Esophagus muscularis mucosa (tissue), 4 donors: ENCODE measurements at regions not wholly inside any gene's neighbourhood (a gene's known extent, or its start where the extent isn't known, plus 50 kb on each side); places are given as distances from the start of the nearest gene placed in this dataset.

ENCODE experiments used
- DNase-seq: peaks from one replicate; pipeline ENCODE4 v3.0.0-alpha.2; 2017; ENCODE audit errors: extremely low spot score
- H3K27ac ChIP-seq, 4 donors: fragments of 200-600 bp; sonication (generic); replicated peaks in 1 of 4; 1 replicate in 3 of 4; 2 replicates in 1 of 4; pipeline ENCODE4 v1.5.1; 2016 to 2019; ENCODE audit warnings: mild to moderate bottlenecking in 1 of 4
- H3K27me3 ChIP-seq, 4 donors: fragments of 200-600 bp; sonication (generic); one replicate each; pipeline versions ENCODE4 v1.5.1 to v1.6.0; 2016 to 2019
- H3K36me3 ChIP-seq, 4 donors: fragments of 200-600 bp; sonication (generic); one replicate each; pipeline ENCODE4 v1.5.1; 2016 to 2019
- H3K4me1 ChIP-seq, 4 donors: fragments of 200-600 bp; sonication (generic); one replicate each; pipeline ENCODE4 v1.5.1; 2016 to 2019
- H3K4me3 ChIP-seq, 4 donors: fragments of 200-600 bp; sonication (generic); 1 replicate in 2 of 4; 2 replicates in 2 of 4; pipeline ENCODE4 v1.5.1; 2016 to 2019; ENCODE audit warnings: mild to moderate bottlenecking in 4 of 4, moderate library complexity in 1 of 4
- H3K9me3 ChIP-seq, 4 donors: fragments of 200-600 bp; sonication (generic); 1 replicate in 3 of 4; 2 replicates in 1 of 4; pipeline ENCODE4 v1.5.1; 2016 to 2019
- EP300 ChIP-seq: sonication (generic); formaldehyde crosslinking; IDR thresholded peaks from one replicate; pipeline ENCODE4 v1.6.1; 2017; ENCODE audit warnings: antibody characterized with exemption
- POLR2A ChIP-seq: fragments of 450-650 bp; IDR thresholded peaks from one replicate; pipeline ENCODE4 v1.6.1; 2017; ENCODE audit warnings: antibody characterized with exemption, moderate library complexity, mild to moderate bottlenecking, low read depth
- POLR2AphosphoS5 ChIP-seq, 2 donors: sonication (generic); formaldehyde crosslinking; IDR thresholded peaks; one replicate each; pipeline ENCODE4 v1.6.1; 2017; ENCODE audit warnings: antibody characterized with exemption in 2 of 2
- WGBS: methylation state at CpG from one replicate; pipeline ENCODE4 v1.1.5; 2018; 5-methylcytosine and 5-hydroxymethylcytosine counted together
- intact Hi-C: fragments of 100-400 bp; cut with DNase I; formaldehyde crosslinking; loops from one replicate; pipeline ENCODE4 v1.15.1; 2023
- TF ChIP-seq, protein P1 (sequence below), 3 experiments: fragments of 200-600 bp in 2 of 3; fragments of 450-650 bp in 1 of 3; sonication (generic) in 2 of 3; IDR thresholded peaks; one replicate each; pipeline ENCODE4 v1.5.1; 2017 to 2019; ENCODE audit warnings: antibody characterized with exemption in 3 of 3, mild to moderate bottlenecking in 2 of 3, moderate library complexity in 1 of 3

- no peak overlapping the region for H3K27ac ChIP-seq
- no peak overlapping the region for H3K4me3 ChIP-seq
- H3K9me3 ChIP-seq: no peaks in the 10 kb centered on the region
- H3K27me3 ChIP-seq: no peaks in the 10 kb centered on the region
- no peak for DNase-seq
- WGBS: 49% methylated on average over 7 of the region's 7 CpGs
- no peak for TF ChIP-seq POLR2A
- TF ChIP-seq, protein P1, sequence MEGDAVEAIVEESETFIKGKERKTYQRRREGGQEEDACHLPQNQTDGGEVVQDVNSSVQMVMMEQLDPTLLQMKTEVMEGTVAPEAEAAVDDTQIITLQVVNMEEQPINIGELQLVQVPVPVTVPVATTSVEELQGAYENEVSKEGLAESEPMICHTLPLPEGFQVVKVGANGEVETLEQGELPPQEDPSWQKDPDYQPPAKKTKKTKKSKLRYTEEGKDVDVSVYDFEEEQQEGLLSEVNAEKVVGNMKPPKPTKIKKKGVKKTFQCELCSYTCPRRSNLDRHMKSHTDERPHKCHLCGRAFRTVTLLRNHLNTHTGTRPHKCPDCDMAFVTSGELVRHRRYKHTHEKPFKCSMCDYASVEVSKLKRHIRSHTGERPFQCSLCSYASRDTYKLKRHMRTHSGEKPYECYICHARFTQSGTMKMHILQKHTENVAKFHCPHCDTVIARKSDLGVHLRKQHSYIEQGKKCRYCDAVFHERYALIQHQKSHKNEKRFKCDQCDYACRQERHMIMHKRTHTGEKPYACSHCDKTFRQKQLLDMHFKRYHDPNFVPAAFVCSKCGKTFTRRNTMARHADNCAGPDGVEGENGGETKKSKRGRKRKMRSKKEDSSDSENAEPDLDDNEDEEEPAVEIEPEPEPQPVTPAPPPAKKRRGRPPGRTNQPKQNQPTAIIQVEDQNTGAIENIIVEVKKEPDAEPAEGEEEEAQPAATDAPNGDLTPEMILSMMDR (IDR thresholded peaks at IDR 0.05): no peak
- no peak for TF ChIP-seq EP300
- TF ChIP-seq POLR2AphosphoS5 (IDR thresholded peaks at IDR 0.05): no peak
- intact Hi-C loops: no loop called here
- H3K36me3 ChIP-seq: no peaks in the 10 kb centered on the region
- no peaks in the 10 kb centered on the region for H3K4me1 ChIP-seq
Measured at GRCh38 chr6:15922510-15923250, 206.2 kb upstream of the MYLIP start.

DNA sequence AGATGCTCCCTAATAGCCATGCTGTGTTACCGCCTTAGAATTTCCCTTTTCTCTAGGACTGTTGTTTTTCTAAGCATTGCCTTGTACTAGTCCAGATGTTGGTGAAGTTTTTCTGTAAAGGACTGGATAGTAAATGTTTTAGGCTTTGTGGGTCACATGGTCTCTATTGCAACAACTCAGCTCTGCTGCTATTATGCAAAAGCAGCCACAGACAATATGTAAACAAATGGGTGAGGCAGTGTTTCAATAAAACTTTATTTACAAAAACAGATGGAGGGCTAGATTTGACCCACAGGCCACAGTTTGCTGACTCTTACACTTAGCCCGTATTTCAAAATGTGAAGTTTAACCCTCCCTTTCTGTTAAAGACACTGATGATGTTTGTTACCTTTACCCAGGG lies 207.6 kb upstream of the MYLIP start:
- no peaks in the 10 kb centered on the region for H3K27me3 ChIP-seq
- no peaks in the 10 kb centered on the region for H3K9me3 ChIP-seq
- intact Hi-C loops: no loop called here
- H3K27ac ChIP-seq: no peak overlapping the region
- H3K4me3 ChIP-seq: no peak overlapping the region
- no peaks in the 10 kb centered on the region for H3K4me1 ChIP-seq
- WGBS: 95% methylated on average over 2 of the region's 2 CpGs
- H3K36me3 ChIP-seq: no peaks in the 10 kb centered on the region
- DNase-seq: no peak
- no peak for TF ChIP-seq POLR2A
- TF ChIP-seq, protein P1 (IDR thresholded peaks at IDR 0.05): no peak
- no peak for TF ChIP-seq POLR2AphosphoS5 (IDR thresholded peaks at IDR 0.05)
- no peak for TF ChIP-seq EP300

- Histone ChIP-seq H3K27me3 (no peaks in the 10 kb centered on the region), H3K27ac (no peak overlapping the region), H3K4me3 (no peak overlapping the region), H3K36me3 (no peaks in the 10 kb centered on the region), H3K4me1 (no peaks in the 10 kb centered on the region), H3K9me3 (no peaks in the 10 kb centered on the region)
- DNase-seq: no peak
- intact Hi-C loops: no loop called here
- TF ChIP-seq, protein P1 (IDR thresholded peaks at IDR 0.05): no peak
- no peak for TF ChIP-seq POLR2AphosphoS5 (IDR thresholded peaks at IDR 0.05)
- TF ChIP-seq POLR2A: no peak
- TF ChIP-seq EP300: no peak
- 94% methylated on average over 3 of the region's 3 CpGs for WGBS
Measured at GRCh38 chr6:15916581-15916980, 212.3 kb upstream of the MYLIP start.

- no peaks in the 10 kb centered on the region for H3K27me3 ChIP-seq
- no peak overlapping the region for H3K27ac ChIP-seq
- TF ChIP-seq EP300 (no peak), POLR2AphosphoS5 (IDR thresholded peaks at IDR 0.05) (no peak), POLR2A (no peak)
- TF ChIP-seq, protein P1 (IDR thresholded peaks at IDR 0.05): no peak
- H3K4me3 ChIP-seq: no peak overlapping the region
- H3K4me1 ChIP-seq: no peaks in the 10 kb centered on the region
- DNase-seq: no peak
- 92% methylated on average over 8 of the region's 8 CpGs for WGBS
- no peaks in the 10 kb centered on the region for H3K9me3 ChIP-seq
- H3K36me3 ChIP-seq: no peaks in the 10 kb centered on the region
- intact Hi-C loops: no loop called here
Measured at GRCh38 chr6:15915508-15916178, 213.2 kb upstream of the MYLIP start.
